NCI-H1105 (cell line): ENCODE measurements at regions not wholly inside any gene's neighbourhood (a gene's known extent, or its start where the extent isn't known, plus 50 kb on each side); places are given as distances from the start of the nearest gene placed in this dataset.

Source experiments
- DNase-seq: peaks from one replicate; lab custom pipeline; 2025; lab: John Stamatoyannopoulos, UW

DNA sequence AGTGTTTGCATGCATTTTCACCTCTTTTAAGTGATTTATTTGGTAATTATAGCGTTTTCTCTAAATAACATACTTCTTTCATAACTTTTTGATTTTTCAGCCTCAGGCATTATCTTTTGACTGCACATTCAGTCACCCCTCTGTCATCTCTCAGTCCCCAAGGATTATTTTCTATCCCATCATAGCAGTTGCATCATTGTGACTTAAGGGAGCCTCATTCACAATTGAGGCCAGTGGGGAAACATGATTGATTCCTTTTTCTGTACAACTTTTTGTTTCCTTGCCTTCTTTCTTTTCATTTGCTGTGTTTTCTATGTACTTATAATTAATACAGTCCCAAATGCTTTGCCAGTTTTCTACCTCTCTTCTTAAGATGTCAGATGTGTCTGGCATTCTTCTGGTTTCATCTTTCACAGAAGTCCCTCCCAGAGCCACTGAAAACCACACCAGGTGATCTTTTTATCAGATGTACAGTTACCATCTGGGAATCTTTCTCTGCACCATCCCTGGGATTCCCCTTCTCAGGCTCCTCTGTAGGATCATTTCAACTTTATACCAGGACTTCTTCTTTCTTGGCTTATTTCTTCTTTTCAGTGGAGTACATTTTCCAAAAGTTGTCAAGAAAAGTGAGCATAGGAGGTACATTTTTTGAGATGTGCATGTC lies 151.4 kb downstream of the RAP2B start:
- DNase-seq: no peak

DNA sequence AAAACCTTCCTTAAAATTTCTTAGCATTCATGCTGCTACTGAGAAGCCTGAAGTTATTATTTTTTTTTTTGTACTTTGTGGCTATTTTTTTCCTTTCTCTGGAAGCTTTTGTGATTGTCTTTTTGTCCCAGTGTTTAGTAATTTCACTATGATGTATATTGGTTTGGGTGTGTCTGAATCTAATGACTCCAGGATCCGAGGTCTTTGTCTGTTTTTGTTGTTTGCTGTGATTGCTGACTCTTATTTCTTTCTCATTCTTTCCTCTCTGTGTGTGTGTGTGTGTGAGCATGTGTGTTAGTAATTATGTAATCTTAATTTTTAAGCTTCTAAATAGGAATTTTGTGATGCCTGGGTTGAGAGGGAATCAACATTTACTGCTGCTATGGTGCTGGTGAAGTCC lies 152.0 kb downstream of the RAP2B start:
- no peak for DNase-seq

DNA sequence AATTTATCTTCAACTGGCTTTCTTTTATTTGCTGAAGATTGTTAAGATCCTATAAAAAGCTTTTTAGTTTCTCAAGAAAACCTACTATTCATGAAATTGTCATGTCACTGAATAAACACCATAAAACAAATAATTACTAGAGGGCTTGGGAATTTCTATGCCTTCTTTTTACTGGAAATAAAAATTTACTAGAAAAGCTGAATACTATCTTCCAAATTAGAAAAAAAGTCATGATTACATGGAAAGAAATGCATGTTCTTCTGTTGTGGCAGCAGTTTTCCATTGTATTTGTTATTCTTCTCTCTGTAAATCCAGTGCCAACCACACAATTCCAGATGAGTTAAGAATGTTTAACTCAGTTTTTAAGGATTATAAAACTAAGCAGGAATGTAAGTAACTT lies 153.8 kb downstream of the RAP2B start:
- no peak for DNase-seq

DNA sequence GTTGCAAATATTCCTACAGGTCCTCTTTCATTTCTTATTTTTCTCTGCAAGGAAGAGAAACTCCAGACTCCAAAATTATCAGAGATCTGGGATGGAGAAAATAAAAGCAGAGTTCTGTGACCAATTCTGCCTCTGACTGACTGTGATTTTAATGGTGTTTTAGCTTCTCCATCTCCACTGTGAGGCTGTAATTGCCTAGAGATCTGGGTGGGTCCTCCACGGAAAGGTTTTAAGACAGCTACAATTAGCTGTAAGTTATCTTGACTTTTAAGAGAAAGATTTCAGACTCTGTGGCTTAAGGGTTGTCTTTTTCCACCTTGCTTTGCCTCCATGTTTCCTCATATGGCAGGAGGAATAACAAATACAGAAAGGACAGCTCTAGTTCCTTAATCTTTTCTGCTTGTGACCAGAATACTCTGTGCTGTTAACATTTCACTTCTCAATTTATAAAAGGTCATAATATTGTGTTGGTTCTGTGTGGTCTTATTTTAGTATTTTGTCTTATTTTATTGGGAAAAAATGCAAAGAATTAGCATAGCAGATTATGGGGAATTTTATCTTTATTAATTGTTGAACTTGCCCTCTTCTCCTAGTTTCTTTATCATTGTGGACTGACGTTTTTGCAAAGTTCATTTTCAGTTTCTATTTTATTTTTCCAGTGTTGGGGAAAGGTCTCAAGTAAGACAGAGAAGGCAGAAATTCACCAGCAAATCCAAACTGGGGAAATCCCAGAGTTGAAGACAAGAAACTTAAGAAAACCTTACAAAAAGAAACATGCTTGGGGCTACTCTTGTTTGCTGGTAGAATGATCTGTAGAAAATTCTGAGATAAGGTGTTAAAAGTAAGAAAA lies 157.9 kb downstream of the RAP2B start:
- no peak for DNase-seq

DNA sequence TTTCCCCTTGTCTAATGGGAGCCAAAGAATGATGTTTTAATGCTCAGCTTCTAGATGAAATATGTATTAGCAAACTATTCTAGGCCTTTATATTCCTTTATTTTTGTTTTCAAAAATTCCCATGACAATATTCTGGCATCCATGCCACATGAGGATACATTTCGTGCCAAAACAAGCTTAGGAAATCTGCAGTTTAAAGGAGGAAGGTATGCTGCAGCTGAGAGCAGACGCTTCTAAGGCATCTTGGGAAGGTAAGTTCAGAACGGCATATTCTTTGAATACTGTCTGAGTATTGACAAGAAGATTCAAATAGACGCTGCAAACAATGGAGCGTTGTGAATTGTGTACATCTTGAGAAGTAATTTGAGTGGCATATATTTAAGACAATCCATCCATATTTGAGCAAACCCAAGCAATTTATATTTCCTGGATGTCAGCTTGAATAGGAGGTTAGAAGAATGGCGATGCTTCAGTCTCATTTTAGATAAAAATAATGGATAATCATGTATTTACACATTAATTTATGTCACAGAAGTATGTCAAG lies 158.6 kb downstream of the RAP2B start:
- no peak for DNase-seq

DNA sequence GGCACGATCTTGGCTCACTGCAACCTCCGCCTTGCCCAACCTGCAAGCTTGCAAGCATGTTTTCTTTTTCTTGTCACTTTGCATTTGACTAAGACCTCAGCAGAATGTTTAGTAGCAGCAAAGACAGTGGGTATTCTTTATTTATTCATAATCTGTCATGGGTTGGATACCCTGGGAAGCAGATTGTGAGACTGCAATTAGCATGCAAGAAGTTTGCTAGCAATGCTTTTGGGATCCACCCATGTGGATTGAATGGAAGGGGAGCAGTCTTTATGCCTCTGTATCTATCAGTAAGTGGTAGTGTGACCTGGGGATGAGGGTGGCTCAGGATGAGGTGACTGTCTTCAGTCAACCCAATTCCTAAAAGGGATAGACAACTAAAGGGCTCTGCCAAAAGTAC lies 166.7 kb downstream of the RAP2B start:
- no peak for DNase-seq

DNA sequence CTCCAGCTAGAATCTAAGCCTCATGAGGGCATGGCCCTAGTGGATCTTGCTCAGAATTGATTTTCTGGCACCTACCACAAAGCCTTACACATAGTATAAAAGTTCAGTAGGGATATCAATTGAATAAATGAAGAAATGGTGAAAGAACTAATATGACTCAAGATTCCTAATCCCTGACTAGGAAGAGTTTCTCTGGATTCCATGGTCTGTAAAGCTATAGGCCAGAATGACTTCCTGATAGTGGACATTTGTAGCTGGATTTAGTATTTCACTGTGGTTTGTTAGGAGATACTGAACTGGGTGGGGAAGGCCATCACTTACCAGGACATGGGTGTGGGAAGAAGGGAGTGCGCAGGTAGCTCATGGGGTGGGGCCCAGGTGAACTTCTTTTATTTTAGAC lies 168.9 kb downstream of the RAP2B start:
- DNase-seq: no peak

DNA sequence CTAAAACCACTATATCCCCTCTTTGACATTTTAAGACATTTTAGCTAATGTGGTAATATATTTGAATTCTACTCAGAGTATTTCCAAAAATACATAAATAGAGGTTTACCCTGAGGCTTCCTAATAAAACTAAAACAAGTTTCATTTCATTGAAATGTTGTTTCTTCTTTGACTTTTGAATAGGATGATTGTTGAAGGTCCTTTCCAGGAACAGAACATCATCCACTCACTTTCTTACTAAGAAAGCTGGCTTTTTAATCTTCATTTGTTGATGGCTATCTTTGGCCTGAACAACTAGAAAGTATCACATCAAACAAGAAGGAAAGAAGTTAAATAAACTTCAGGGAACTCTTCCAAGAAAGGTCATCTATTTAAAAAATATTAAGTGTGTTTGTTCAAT lies 169.7 kb downstream of the RAP2B start:
- no peak for DNase-seq

DNA sequence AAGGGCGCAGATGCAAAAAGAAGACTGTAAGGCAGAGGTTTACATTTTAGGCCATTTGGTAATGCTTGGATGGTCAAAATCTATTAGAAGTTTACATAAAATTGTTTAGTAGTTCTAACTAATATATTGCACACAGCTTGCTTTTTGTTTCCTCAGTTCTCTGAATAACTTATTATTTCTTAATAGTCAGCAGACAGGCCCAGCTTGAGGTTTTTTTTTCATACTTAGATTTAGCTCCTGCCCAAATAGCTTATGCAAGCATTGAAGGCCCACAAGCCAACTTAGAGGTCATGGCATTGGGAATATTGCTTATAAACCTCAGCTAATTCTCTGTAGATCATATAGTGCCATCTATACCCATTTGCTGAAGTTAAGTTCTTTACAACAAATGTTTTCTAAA lies 172.5 kb downstream of the RAP2B start:
- no peak for DNase-seq

DNA sequence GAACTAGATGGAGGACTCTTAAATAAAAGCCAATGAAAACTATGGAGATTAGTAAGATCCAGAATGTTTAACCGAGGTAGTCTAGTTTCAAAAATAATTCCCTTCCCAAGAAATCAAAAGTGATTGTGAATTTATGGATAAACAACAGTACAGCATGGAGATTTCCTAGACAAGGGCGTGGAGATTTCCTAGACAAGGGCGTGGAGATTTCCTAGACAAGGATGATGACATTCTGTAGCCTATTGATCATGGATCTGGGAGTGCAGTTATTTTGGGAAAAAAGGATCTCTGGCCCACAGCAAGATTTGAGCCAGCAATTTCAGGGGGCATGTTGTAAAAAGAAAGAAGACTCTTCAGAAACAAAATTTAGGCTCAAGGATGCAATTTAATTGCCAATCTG lies 175.3 kb downstream of the RAP2B start:
- no peak for DNase-seq

DNA sequence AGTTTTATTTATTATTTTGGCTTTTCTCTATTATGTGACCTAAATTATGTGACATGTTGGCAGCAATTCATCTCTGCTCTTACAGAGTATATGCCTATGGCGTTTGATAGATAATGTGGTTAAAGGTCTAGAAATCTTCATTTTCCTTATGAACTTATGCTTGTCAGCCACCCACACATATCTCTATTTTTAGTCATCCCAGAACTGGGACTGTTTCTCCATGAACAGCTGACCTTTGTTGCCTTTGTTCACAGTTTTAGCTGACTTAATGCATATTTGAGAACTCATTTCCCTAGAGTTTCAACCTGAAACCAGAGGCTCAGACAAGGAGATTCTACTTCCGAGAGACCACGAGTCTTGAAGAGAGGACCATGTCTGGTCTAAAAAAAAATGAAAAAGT lies 176.5 kb downstream of the RAP2B start:
- DNase-seq: no peak

DNA sequence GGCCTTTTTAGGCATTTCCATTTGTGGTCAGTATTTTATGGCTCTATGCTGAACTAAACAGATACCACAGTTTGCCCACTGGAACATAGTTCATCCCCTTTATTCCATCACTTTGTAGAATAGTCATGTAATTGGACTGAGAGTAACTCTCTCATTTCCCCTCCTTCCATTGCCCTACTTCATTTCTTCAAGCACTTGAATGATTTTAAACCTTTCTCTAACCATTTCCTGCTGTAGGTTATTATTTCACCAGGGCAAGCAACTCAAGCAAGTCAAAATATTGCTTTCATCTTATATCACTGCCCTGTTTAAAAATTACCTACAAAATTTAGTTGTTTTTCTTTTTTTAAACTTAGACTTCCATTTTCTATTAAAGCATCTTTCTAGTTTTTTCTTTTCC lies 177.0 kb downstream of the RAP2B start:
- DNase-seq: no peak

DNA sequence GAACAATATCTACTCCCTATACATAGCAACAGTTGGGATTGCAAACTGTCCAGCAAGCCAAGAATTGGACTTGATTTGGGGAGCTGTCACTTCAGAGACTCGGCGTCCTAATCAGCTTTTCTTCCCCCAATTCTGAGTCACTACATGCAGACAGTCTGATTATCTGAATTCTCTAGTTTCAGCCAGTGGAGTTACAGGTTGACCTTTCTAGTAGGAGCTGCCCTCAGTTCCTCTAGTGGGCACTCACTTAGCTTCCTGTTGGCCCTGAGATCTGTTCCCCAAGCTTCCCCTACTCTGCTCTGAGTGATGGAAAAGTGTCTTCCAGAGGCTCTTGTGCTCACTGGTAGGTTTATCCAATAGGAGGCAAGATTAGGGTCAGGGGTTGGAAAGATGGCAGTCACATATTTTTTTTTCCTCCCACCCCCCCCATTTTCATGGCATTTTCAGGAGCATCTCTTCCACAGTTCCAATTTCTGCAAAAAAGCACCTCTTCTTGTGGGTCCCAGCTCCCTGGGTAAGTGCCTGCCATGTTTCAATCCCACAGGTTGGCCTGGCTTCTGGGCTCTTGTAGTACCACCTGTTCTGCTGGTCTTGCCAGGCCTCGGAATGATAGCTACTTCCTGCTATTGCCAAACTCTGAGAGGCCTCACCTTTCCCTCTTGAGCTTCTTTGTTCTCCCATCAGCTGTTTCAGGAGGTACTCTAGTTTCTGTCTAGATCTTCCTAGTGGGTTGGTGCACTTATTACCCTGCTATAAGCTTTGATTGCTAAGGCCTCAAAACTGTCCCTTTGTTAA lies 182.2 kb downstream of the RAP2B start:
- no peak for DNase-seq

DNA sequence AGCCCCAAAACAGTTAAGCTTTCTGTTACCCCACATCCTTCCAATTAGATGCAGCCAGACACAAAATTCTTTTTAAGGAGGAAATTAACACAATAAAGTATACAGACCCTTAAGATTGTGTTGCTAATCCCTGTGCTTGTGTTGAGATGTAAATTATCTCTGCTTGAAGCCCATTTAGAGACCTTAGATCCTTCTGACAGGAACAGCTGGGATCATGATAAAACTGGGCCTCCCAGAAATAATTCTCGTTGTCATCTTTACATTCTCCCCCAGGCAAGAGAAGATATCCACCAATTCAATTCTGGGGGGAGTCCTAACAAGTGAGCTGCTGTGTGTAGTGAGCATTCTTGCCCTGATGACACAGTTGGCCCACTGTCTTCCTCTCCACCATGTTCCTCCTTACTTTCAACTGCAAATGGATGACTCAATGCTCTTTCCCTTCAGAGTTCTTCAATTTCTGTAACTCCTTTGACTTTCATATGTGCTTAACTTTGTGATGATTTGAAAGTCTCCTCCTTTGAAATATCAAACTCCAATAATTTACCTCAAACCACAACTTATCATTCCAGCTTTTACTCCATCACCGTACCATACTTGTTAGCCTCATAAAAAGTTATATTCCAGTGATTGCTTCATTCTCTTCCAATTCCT lies 186.6 kb downstream of the RAP2B start:
- no peak for DNase-seq

DNA sequence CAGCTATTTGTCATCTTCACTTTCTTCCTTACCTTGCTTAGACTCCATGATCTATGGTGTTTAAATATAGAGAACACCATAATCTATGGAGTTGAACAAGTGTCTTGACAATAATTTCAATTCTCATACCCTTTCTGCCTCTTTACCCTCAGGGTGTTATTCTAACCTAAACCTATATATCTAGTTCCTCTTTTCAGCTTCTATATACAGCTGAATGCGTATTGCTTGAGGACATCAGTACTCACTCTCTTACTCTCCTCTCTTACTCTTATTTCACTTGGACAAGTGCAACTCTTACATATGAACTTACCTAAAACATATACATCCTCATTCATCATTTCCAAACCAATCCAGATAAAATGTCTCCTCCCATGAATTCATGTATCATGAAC lies 187.1 kb downstream of the RAP2B start:
- no peak for DNase-seq

DNA sequence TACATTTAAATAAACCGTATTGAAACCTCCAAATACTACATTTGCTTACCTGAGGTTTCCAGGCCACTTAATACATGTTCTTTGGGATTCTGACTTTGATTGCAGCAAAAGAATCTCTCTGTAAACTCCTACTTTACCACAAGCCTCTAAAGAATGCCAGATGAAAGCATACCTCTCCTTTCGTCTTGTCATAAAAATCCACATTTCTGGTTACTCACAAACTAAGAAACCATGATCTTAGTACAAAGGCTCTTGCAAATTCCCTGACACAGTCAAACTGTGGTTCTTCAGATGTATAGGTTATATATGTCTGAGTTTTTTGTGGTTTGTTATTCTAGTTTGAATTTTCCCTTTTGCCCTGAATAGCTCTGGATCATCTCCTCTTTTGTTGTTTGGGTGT lies 188.4 kb downstream of the RAP2B start:
- DNase-seq: no peak

DNA sequence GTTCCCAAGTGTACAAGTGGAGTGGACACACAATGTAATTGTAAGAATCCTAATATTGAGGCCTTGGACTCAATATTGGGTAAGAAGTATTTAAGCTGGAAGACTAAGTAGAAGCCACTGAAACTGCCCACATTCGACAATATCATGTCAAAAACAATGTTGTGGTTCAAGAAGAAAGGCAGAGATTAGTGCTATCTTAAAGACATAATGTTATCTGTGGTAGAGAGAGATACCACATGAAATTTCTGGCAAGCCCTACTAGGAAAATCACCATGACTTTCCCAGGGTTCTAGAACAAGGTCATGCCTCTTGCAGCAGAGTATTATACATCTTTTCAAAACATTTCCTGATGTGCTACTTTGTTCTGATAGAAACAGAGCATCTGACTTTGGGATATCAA lies 192.6 kb downstream of the RAP2B start:
- no peak for DNase-seq

DNA sequence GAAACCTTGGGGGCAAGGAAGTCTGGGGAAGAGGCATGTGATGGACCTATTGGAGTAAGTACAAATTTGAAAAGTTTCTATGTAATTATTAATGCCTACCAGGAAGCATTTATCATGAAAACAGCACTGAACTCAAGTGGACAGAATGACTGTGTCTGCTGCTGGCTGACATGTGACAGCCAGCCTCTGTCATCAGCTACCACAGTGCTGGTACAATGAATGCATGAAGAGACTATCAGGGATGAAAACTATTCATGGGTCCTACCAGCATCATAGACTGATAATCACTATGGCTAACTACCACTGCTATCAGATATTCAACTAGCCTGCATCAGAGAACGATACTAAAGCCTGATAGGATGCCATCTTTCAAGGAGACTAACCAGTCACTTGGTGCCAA lies 193.5 kb downstream of the RAP2B start:
- DNase-seq: no peak

DNA sequence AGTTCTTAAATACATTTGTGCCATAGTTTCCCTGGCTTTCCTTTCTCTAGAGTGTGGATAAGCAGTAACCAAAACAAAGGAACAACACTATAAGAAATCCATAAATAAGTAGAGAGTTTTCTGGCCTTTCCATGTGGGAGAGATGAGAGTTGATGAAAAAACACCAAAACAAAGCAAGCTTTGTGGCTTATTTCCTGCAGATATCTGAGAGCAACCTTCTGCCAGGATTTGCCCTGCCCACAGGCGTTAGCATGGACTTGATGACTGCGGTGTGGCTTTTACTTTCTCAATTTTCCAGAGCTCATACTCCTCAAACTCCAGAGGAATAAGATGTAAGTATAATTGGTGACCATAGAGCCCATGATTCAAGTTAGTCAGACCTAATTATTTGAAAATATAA lies 194.9 kb downstream of the RAP2B start:
- no peak for DNase-seq

DNA sequence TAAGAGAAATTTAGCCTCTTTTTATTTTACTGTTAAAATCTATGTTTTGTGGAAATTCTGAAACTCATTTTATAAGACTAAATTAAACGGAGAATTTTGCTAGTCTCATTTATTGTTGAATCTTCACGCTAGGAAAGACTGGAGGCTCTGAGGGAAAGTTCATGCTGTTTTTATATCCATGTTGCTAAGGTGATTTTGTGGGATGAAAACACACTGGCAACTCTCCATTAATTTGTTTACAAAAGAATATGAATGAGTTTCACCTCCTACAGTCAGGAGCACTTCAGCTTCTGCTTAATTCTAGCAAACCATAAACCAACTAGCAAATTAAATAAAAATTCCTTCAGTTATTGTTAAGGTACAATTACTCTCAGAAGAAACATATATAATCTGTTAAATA lies 195.4 kb downstream of the RAP2B start:
- peak; percentile 72 for DNase-seq

DNA sequence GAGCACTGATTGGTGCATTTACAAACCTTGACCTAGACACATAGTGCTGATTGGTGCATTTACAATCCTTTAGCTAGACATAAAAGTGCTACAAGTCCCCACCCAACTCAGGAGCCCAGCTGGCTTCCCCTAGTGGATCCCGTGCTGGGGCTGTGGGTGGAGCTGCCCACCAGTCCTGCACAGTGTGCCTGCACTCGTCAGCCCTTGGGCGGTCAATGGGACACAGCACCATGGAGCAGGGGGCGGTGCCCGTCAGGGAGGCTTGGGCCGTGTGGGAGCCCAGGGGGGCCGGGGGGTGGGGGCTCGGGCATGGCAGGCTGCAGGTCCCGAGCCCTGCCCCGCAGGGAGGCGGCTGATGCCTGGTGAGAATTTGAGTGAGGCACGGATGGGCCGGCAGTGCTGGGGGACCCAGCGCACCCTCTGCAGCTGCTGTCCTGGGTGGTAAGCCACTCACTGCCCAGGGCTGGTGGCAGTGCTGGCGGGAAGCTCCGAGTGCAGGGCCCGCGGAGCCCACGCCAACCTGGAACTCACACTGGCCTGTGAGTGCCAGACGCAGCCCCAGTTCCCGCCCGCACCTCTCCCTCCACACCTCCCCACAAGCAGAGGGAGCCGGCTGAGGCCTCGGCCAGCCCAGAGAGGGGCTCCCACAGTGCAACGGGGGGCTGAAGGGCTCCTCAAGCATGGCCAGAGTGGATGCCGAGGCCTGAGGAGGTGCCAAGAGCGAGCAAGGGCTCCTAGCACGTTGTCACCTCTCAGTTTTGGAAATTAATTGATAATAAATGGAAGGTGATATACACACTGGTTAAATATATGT lies 207.7 kb downstream of the RAP2B start:
- no peak for DNase-seq
